RWPE2 (cell line): ENCODE measurements at regions not wholly inside any gene's neighbourhood (a gene's known extent, or its start where the extent isn't known, plus 50 kb on each side); places are given as distances from the start of the nearest gene placed in this dataset.

Experiments used
- ATAC-seq: fragments of 200-7000 bp; cut with Tn5 transposase; 3 replicates; pipeline ENCODE4 v1.9.1; 2021; ENCODE audit warnings: low read depth
- DNase-seq: peaks from one replicate; pipeline ENCODE4 v3.0.0-alpha.2; 2020; ENCODE audit warnings: low spot score
- H3K27ac ChIP-seq: fragments of 450-650 bp; 2 replicates; pipeline ENCODE4 v1.5.1; 2017; ENCODE audit warnings: mild to moderate bottlenecking; ENCODE audit not compliant: poor library complexity, severe bottlenecking
- H3K27me3 ChIP-seq: fragments of 250-450 bp; sonication (Bioruptor Pico); 2 replicates; pipeline ENCODE4 v1.5.1; 2021; ENCODE audit warnings: mild to moderate bottlenecking, moderate library complexity; ENCODE audit not compliant: insufficient read depth, poor library complexity, severe bottlenecking
- H3K36me3 ChIP-seq: fragments of 250-450 bp; sonication (Bioruptor Pico); 2 replicates; pipeline ENCODE4 v1.5.1; 2020; ENCODE audit warnings: low read depth, mild to moderate bottlenecking, moderate library complexity
- H3K4me1 ChIP-seq: fragments of 250-450 bp; sonication (Bioruptor Pico); 2 replicates; pipeline ENCODE4 v1.5.1; 2021; ENCODE audit warnings: mild to moderate bottlenecking, moderate library complexity; ENCODE audit not compliant: insufficient read depth, poor library complexity, severe bottlenecking
- H3K4me3 ChIP-seq: fragments of 250-450 bp; sonication (Bioruptor Pico); 2 replicates; pipeline ENCODE4 v1.5.1; 2021; ENCODE audit warnings: mild to moderate bottlenecking, moderate library complexity; ENCODE audit not compliant: severe bottlenecking
- H3K9me3 ChIP-seq: fragments of 250-450 bp; sonication (Bioruptor Pico); 2 replicates; pipeline ENCODE4 v1.5.1; 2021; ENCODE audit warnings: mild to moderate bottlenecking, moderate library complexity; ENCODE audit not compliant: severe bottlenecking
- CTCF ChIP-seq: fragments of 450-650 bp; IDR thresholded peaks from one replicate; pipeline ENCODE4 v1.5.1; 2017; ENCODE audit warnings: mild to moderate bottlenecking, moderate library complexity; ENCODE audit not compliant: poor library complexity, severe bottlenecking

GRCh38 chr2:43024515-43025011, 201.8 kb downstream of the ZFP36L2 start:
- peak; percentile 45; the same call in 1 of the 3 replicates for ATAC-seq
- DNase-seq = no peak

DNA sequence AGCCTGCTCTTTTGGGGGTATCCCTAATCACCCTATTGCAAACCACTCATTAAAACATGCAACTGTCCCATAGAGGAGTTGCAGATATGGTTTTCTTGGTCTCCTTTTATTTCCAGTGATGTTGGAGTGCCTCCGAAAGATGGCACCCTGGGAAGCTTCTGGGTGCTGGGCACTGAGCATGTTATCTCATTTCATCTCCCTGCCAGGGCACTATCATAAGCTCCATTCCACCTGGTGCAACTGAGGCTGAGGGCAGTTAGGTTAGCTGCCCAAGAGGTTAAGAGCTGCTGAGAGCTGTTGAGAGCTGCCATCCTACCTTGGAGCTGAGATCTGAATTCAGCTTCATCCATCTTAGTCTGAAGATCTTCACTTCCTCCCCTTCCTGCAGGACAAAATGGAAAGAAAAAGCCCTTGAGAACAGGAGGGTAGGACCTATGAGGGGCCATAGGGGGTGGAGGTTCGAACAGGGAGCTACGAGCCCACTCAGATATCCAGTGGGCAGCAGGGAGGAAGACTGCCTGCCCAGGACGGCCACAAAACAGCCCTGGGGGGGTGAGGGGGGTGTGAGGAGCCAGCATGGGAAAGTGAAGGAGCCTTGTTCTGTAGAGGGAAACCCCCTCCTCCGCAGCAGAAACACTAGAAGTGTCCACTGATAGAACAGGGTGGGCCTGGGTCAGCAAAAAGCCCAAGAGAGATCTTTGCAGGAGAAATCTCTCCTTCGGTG, 202.5 kb downstream of the ZFP36L2 start:
- no peak overlapping the region for H3K4me3 ChIP-seq
- H3K27ac ChIP-seq = no peak overlapping the region
- no peak for TF ChIP-seq CTCF
- H3K36me3 ChIP-seq = no peaks in the 10 kb centered on the region
- H3K4me1 ChIP-seq = no peaks in the 10 kb centered on the region
- ATAC-seq = no peak
- H3K9me3 ChIP-seq = peaks cover 6% of the 10 kb centered on the region
- DNase-seq = no peak
- H3K27me3 ChIP-seq = no peaks in the 10 kb centered on the region

More at GRCh38 chr2:43024515-43025011, 201.8 kb downstream of the ZFP36L2 start:
- Histone ChIP-seq H3K36me3 (no peaks in the 10 kb centered on the region), H3K4me1 (no peaks in the 10 kb centered on the region), H3K9me3 (peaks cover 6% of the 10 kb centered on the region), H3K4me3 (no peak overlapping the region), H3K27ac (peak overlapping the region; percentile 7), H3K27me3 (no peaks in the 10 kb centered on the region)
- peak; percentile 49 for TF ChIP-seq CTCF

DNA sequence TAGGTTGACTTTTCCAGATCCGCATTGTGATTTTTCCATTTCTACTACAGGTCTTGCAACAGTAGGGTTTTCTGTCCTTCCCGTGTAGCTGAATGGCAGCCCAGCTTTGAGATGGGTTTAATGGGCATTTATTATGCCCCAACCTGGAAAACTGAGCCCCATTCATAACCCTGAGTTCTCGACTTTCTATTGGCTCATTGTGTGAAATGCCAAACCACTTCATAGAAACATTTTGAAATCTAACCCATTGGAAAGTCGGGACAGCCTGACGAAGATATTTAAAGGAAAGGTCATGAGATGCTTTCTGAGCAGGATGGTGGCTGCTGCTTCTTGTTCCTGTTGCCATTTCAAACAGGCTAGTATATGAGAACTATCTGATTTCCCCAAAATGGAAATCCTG, 203.5 kb downstream of the ZFP36L2 start:
- DNase-seq (no peak), ATAC-seq (no peak)
- no peaks in the 10 kb centered on the region for H3K36me3 ChIP-seq
- H3K27me3 ChIP-seq = no peaks in the 10 kb centered on the region
- peaks cover 6% of the 10 kb centered on the region for H3K9me3 ChIP-seq
- no peak overlapping the region for H3K4me3 ChIP-seq
- no peak for TF ChIP-seq CTCF
- H3K27ac ChIP-seq = no peak overlapping the region
- no peaks in the 10 kb centered on the region for H3K4me1 ChIP-seq

- ATAC-seq = no peak; the same call in 2 of the 3 replicates
- Histone ChIP-seq H3K36me3 (no peaks in the 10 kb centered on the region), H3K27me3 (no peaks in the 10 kb centered on the region), H3K9me3 (peaks cover 6% of the 10 kb centered on the region), H3K4me3 (no peak overlapping the region), H3K27ac (no peak overlapping the region), H3K4me1 (no peaks in the 10 kb centered on the region)
- no peak for DNase-seq
- no peak for TF ChIP-seq CTCF
Measured at GRCh38 chr2:43021791-43022509, 204.5 kb downstream of the ZFP36L2 start.
